ENCODE measurements at regions not wholly inside any gene's neighbourhood (a gene's known extent, or its start where the extent isn't known, plus 50 kb on each side); places are given as distances from the start of the nearest gene placed in this dataset.

- 4% methylated on average over 3 of the region's 3 CpGs for WGBS (ENCODE audit: insufficient coverage, low coverage, missing lambda C conversion rate)
These were observed 631.7 kb upstream of the GRIA3 start for GRCh38 chrX:122552286-122552800.

More at GRCh38 chrX:122552286-122552800, 631.7 kb upstream of the GRIA3 start:
- H3K27ac ChIP-seq (ENCODE audit: extremely low read depth, low read depth, low read length) = no peak overlapping the region
- H3K4me3 ChIP-seq = no peak overlapping the region
- H4K20me1 ChIP-seq (replicated peaks; ENCODE audit: control insufficient read depth, insufficient read depth, low read length) = no peaks in the 10 kb centered on the region
- H3K9me1 ChIP-seq (ENCODE audit: control insufficient read depth, insufficient read depth, low read length) = no peaks in the 10 kb centered on the region
- intact Hi-C loops (cut with micrococcal nuclease) (no loop called here), in situ Hi-C loops (cut with MboI) (no loop called here)
- no peaks in the 10 kb centered on the region for H3K79me2 ChIP-seq (ENCODE audit: control insufficient read depth, insufficient read depth, low read length)
- H2AFZ ChIP-seq (ENCODE audit: low read depth, low read length) = no peak overlapping the region
- POLR2A ChIA-PET = no interaction called here
- H3K9ac ChIP-seq (ENCODE audit: insufficient read depth in 1 of 2, low read depth in 2 of 2, low read length in 2 of 2) = no peak overlapping the region
- CTCF ChIA-PET (ENCODE audit: low intra/inter-chr PET ratio) = no interaction called here
- ATAC-seq = no peak
- TF ChIP-seq SNIP1 (IDR thresholded peaks at IDR 0.05; ENCODE audit: low read depth) (no peak), NBN (IDR thresholded peaks at IDR 0.05; ENCODE audit: low read depth) (no peak), ZNF143 (CRISPR knock-in tag; IDR thresholded peaks at IDR 0.05) (no peak), ETS1 (conservative IDR thresholded peaks at IDR 0.05; ENCODE audit: control insufficient read depth, low read depth, low read length) (no peak), TFAM (CRISPR knock-in tag; conservative IDR thresholded peaks at IDR 0.05) (no peak), PCBP2 (IDR thresholded peaks at IDR 0.05; ENCODE audit: low read depth, low read length, poor library complexity, severe bottlenecking) (no peak), U2AF2 (optimal IDR thresholded peaks at IDR 0.05; ENCODE audit: low read depth, low read length) (no peak), PTRF (tag; IDR thresholded peaks at IDR 0.05) (no peak)
- TF ChIP-seq, protein P1, sequence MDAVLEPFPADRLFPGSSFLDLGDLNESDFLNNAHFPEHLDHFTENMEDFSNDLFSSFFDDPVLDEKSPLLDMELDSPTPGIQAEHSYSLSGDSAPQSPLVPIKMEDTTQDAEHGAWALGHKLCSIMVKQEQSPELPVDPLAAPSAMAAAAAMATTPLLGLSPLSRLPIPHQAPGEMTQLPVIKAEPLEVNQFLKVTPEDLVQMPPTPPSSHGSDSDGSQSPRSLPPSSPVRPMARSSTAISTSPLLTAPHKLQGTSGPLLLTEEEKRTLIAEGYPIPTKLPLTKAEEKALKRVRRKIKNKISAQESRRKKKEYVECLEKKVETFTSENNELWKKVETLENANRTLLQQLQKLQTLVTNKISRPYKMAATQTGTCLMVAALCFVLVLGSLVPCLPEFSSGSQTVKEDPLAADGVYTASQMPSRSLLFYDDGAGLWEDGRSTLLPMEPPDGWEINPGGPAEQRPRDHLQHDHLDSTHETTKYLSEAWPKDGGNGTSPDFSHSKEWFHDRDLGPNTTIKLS (IDR thresholded peaks at IDR 0.05; ENCODE audit: borderline replicate concordance, low read depth) = no peak
- TF ChIP-seq, protein P2, sequence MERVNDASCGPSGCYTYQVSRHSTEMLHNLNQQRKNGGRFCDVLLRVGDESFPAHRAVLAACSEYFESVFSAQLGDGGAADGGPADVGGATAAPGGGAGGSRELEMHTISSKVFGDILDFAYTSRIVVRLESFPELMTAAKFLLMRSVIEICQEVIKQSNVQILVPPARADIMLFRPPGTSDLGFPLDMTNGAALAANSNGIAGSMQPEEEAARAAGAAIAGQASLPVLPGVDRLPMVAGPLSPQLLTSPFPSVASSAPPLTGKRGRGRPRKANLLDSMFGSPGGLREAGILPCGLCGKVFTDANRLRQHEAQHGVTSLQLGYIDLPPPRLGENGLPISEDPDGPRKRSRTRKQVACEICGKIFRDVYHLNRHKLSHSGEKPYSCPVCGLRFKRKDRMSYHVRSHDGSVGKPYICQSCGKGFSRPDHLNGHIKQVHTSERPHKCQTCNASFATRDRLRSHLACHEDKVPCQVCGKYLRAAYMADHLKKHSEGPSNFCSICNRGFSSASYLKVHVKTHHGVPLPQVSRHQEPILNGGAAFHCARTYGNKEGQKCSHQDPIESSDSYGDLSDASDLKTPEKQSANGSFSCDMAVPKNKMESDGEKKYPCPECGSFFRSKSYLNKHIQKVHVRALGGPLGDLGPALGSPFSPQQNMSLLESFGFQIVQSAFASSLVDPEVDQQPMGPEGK (CRISPR knock-in tag; IDR thresholded peaks at IDR 0.05; ENCODE audit: borderline replicate concordance) = no peak
- no peaks in the 10 kb centered on the region for H3K9me3 ChIP-seq (replicated peaks; ENCODE audit: control insufficient read depth, insufficient read depth, low read depth, low read length)
- BruUV-seq (replicated peaks) = no TSS peak
- H3K36me3 ChIP-seq (ENCODE audit: control insufficient read depth, insufficient read depth, low read length) = no peaks in the 10 kb centered on the region
- no peak for DNase-seq (ENCODE audit: extremely low read depth in 1 of 4, low spot score in 3 of 4)
- H3K4me2 ChIP-seq (ENCODE audit: insufficient read depth, low read length) = no peak overlapping the region
- H3K27me3 ChIP-seq (ENCODE audit: control insufficient read depth in 2 of 2, insufficient read depth in 2 of 2, low read length in 2 of 2) = no peaks in the 10 kb centered on the region
- FAIRE-seq = no peak
- no peaks in the 10 kb centered on the region for H3K4me1 ChIP-seq (replicated peaks in 1 of 2; ENCODE audit: control insufficient read depth in 2 of 2, insufficient read depth in 2 of 2, low read length in 2 of 2)

All from K562 (cell line).